ENCODE measurements at regions not wholly inside any gene's neighbourhood (a gene's known extent, or its start where the extent isn't known, plus 50 kb on each side); places are given as distances from the start of the nearest gene placed in this dataset.

DNA sequence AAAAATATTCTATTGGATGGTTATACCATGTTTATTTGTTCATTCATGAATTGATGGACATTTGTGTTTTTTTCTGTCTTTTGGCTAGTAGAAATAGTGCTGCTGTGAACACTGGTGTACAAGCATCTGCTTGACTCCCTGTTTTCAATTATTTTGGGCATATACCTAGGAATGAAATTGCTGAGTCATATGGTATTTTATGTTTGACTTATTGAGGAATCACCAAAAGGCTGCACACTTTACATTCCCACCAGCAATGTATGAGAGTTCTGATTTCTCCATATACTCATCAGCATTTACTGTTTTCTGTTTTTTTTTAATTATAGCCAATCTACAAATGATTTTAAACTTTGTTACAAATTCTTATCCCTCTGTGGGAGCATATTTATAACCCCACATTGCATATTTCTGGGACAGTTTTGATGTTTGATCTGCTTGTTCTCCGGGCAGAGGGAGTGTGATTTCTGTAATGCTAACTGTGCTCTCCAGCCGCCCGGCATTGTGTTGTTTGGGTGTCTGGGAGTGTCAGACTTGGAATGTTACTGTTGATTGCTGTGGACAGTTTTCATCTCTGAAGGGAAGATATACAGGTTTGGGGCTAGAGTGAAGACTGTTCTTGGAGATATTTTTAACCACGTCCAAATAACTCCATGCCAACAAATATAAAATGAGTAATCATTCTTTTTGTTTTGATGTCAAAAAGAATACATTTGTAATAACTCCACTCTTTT is 60.5 kb upstream of the PGRMC2 start:
- DNase-seq = no peak

DNA sequence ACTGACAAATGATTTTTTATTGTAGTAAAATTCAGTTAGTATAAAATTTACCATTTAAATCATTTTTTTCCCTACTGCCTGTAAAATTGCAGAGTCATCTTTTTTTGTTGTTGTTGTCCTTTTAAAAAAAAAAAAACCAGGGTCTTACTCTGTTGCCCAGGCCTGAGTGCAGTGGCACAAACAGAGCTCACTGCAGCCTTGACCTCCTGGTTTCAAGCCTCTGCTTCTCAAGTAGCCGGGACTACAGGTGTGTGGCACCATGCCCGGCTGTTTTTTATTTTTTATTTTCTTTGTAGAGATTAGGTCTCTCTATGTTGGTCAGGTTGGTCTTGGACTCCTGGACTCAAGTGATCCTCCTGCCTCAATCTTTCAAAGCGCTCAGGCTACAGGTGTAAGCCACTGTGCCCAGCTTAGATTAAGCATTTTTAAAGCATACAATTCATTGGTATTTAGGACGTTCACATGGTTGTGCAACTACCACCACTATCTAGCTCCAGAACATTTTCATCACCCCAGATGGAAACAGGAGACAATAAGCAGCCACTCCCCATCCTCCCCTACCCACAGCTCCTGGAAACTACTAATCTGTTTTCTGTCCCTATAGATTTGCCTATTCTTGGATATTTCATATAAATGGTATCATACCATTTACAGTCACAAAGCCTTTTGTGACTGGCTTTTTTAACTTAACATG is 59.7 kb upstream of the PGRMC2 start:
- no peak for DNase-seq

DNA sequence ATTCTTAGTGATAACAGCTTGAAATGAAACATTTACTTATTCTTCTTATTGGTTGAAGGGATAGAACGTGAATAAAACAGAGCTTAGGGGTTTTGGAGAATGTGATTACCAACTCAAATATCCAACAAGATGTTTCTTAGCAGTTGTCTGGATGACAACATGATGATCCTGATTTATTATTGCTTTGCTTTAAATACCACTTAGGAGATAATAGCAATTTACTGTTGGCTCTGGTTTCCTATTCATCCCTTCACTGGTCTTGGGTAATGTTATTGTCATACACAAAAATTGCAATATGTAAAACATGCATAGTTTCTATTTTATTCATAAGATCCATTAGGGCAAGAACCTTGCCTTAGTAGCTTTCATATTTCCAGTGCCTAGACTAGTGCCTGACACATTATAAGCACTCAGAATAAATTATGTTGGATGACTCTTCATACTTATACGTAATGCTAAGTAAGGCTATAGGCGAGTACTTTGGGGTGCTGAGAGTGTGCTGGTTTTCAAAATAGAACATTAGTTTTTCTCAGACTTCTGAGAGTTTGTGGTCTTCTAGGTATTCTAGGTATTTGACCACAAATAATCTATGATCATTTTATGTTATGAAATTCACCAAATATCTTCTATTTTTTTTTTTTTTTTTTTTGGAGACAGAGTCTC is 58.6 kb upstream of the PGRMC2 start:
- no peak for DNase-seq

DNA sequence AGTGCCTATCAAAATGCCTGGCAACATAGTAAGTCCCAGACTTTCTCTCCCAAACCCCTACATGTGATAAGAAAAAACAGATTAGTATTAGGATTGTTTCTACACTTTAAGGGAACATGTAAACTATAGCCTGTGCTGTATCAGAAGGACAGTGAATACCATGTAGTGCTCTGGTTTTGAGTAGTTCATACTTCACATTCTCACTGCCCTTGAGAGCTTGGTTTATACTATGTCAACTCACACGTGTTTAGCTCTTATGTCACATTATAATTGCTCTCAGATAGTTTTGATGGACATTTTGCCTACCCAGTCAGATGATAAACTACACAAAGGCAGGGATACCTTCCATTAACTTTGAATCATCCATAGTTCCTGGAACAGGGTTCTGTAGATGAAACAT is 58.0 kb upstream of the PGRMC2 start:
- DNase-seq = no peak

DNA sequence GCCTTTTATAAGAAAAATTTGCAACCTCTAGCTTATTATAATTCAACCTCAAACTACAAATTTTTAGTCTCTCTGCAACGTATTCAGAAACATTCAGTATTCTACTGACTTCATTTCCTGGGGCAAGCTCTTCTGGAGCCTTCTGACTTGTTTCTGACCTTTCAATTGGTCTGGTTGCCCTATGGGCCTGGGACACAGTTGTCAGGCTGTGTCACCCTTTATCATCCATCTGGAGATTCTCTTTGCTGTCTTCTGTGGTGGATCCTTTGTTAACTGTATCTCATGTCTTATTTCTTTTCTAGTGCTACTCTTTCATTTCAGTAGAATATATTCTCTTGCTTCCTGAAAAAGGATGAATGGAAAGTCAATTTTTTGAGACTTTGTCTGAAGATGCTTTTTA is 55.1 kb upstream of the PGRMC2 start:
- no peak for DNase-seq

- DNase-seq = no peak
Measured at GRCh38 chr4:128341634-128342033, 54.0 kb upstream of the PGRMC2 start.

GRCh38 chr4:128338634-128339355 is 51.2 kb upstream of the PGRMC2 start:
- no peak for DNase-seq

GRCh38 chr4:128337863-128338262 is 50.2 kb upstream of the PGRMC2 start:
- no peak for DNase-seq
